ENCODE measurements at regions not wholly inside any gene's neighbourhood (a gene's known extent, or its start where the extent isn't known, plus 50 kb on each side); places are given as distances from the start of the nearest gene placed in this dataset.

DNA sequence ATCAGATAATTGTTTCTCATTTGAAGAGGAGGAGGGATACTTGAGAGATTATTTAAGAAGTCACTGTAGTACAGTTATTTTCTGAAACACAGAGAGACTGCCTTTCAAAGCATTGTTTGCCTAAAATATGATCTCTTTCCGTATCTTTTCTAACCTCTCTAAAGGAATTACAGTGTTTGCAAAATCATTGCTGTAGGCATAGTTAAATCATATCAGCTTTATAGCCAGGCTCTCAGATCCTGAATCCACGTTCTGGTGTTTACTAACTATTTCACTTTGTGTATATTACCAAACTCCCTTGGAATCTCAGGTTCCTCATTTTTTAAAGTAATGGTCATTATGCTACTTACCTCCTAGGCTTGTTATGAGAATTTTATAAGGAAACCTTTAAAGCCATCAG is 1151.6 kb upstream of the CDH9 start:
- DNase-seq: no peak

DNA sequence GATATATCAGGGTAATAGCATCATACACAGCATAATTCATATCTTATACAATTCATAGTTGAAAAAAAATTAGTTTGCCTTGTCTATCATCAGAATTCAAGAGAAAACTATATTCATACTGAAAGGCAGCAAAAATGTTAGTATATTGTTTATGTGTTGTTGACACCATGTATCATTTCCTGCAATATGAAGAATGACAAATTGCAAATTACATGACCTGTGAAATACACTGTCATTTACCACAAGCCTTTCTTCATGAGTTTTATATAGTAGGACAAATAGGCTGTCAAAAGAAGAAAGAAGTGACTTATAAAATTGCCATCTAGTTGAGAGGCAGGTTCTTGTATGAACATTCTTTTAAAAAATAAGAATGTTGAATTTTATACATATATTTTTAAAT is 1136.3 kb upstream of the CDH9 start:
- no peak for DNase-seq

DNA sequence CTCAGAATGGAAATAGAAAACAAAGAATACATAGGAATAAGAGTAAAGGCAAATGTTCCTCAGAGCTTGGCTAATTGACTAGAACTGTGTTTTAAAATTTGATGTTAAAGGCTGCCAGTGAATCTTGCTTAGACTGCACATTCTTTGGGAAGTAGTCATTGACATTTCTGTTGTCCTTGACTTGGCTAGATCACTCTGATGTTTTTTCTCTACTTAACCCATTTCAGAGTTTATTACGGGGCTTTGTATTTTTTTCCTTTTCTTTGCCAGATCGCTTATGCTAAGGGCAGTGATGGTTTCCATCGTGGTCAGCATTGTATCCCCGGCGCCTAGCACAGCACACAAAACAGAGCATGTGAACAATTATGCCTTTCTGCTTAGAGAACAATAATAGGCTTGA is 1126.7 kb upstream of the CDH9 start:
- DNase-seq: peak; percentile 44

- DNase-seq: peak; percentile 28
Measured at GRCh38 chr5:28164568-28164967, 1126.2 kb upstream of the CDH9 start.

DNA sequence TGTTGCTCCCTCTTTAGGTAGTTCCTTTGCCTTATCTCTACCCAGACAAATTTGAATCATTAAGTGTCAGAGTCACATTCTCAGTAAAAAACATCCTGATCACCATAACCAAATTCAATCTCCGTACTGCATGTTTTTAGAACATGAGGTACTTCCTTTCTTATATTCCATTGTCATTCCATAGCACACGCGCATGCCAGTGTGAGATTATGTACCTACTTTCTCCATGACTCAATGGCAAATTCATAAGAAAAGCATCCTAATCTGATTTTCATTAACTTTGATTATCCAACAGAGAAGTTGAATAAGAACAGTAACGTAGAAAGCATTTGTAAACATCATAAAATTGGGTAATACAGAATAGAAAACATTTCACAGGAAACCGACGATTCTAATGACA is 1118.6 kb upstream of the CDH9 start:
- no peak for DNase-seq

GRCh38 chr5:28143519-28143918 is 1105.1 kb upstream of the CDH9 start:
- no peak for DNase-seq

- no peak for DNase-seq
Measured at GRCh38 chr5:28132151-28132550, 1093.8 kb upstream of the CDH9 start.

- no peak for DNase-seq
Measured at GRCh38 chr5:28117691-28118090, 1079.3 kb upstream of the CDH9 start.

DNA sequence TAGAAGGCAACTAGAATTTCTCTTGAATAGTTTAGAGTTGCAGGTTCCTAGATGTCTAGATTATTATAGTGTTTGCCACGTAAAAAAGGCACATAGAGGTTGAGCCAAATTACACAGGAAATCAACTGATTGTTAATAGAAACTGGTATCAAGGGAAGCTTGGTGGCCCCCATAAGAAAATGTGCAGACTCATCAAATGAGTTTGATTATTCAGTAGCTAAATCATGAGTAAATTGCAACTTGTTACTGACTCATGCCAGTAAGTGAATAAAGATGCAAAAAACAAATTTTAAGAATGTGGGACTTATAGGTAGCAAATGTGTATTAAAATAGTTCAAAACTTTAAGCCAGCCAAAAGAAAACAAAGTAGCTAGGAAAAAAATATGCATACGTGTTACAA is 1078.9 kb upstream of the CDH9 start:
- no peak for DNase-seq

DNA sequence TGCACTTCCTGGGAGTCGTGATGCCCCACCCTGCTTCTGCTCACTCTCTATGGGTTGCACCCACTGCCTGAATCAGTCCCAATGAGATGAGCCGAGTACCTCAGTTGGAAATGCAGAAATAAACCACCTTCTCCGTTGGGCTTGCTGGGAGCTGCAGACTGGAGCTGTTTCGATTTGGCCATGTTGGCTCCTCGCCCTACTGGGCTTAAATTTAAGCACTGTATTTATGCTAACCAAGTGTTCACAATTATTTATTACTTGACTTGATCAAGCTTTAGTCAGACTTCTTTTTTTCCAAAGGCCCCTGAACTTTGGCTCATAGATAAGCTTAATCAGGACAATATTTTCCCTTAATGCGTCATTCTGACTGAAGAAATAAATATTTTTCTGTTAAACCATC is 1072.4 kb upstream of the CDH9 start:
- no peak for DNase-seq

DNA sequence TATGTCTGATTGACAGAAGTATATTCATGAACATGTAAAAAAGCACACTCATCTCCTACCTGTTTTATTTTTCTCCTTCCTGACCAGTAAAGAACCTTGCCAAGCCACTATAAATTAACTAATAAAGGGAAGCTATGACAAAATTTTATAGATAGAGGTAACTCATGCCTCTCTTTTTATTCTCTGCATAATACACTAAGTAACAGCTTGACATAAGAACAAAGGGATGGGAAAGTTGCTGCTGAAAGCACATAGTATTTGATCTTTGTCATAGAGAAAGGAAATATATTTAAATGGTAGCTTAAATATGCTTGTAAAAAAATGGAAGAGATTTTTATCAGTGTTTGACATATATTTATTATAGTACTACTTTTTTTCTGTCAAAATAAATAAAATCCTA is 1065.7 kb upstream of the CDH9 start:
- no peak for DNase-seq

GRCh38 chr5:28084069-28084468 is 1045.7 kb upstream of the CDH9 start:
- no peak for DNase-seq

GRCh38 chr5:28082610-28083009 is 1044.2 kb upstream of the CDH9 start:
- DNase-seq: no peak

- DNase-seq: no peak
Measured at GRCh38 chr5:28077291-28078240, 1039.2 kb upstream of the CDH9 start.

DNA sequence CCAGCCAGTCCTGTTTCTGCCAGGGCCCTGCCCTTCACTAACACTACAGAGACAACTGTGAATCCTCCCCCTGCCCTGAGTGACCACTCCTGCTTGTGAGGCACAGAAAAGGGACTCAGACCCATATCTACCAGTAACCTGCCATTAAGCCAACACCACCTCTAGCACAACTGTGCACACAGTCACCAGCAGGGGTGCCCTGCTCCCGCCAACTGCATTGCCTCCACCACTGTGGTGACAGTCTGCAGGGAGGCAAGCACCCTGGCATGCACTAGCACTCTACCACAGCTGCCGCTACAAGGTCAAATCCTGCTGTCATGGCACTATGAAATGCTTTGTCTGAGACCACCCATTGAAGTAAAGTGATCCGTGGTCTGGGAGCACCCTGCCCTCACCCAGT is 1028.5 kb upstream of the CDH9 start:
- DNase-seq: no peak

DNA sequence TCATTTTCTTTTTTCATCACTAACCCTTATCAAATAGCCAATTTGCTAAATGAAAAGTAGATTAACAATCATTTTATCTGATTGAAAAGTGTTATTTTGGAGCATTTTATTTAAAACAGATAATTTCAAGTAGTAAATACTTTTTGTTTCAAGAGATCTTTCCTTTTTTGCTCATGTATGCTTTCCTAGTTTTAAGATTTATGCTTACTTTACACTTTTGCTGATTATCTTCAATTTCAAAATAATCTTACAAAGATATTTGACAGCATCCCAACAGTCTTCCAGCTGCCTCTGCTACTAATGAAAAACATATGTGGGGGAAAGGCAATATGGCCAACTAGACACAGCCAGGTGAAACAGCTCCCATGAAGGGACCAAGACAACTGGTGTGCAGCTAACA is 1027.3 kb upstream of the CDH9 start:
- DNase-seq: no peak

- DNase-seq: no peak
Measured at GRCh38 chr5:28046596-28046995, 1008.2 kb upstream of the CDH9 start.

GRCh38 chr5:28027851-28028250 is 989.5 kb upstream of the CDH9 start:
- no peak for DNase-seq

- no peak for DNase-seq
Measured at GRCh38 chr5:28017178-28017577, 978.8 kb upstream of the CDH9 start.

GRCh38 chr5:28014779-28015178 is 976.4 kb upstream of the CDH9 start:
- peak; percentile 37 for DNase-seq

DNA sequence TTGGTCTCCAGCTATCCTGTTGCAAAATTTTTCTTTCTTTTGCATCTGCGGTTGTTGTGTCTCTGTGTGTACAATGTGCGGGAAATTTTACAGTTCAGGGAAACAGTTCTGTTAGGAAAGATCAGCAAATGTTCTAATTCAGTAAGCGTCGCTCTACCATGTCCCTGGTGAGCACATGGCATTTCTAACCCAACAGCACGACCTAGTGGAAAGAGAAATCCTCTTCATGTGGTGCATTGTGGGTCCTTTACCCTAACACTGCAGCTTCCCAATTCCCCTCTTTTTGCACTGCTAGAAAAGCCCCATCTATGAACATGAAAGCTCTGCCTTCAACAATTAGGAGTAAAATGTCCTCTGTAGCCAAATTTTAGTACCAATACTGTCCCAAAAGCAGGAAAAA is 974.2 kb upstream of the CDH9 start:
- DNase-seq: no peak

DNA sequence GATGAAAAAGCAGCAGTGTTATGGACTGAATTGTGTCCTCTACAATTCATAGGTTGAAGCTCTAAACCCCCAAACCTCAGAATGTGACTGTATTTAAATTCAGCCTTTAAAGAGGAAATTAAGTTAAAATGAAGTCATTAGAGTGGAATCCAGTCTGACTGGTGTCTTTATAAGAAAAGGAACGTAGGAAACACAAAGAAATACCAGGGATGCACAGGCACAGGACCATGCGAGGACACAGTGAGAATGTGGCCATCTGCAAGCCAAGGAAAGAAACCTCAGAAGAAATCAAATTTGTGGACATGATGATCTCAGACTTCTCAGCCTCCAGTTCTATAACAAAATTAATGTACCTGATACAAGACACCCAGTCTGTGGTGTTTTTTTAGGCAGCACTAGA is 971.2 kb upstream of the CDH9 start:
- DNase-seq: no peak

- no peak for DNase-seq
Measured at GRCh38 chr5:27996665-27997064, 958.3 kb upstream of the CDH9 start.

DNA sequence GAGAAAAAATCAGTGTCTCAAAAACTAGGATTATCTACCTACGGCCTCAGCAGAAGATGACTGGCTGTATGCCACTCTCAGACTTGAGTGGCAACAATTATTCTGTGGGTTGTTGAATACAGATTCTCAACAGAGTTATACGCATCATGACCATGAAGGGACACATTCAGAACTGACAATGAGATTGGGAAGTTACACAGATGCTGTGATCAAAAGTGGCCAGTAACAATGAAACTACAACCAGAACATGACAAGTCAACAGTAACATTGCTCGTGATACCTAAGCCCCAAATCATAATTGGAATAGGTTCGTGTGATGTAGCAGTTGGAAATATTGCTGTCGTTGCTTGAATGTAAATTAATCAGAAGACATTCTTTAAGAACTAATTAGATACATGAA is 957.5 kb upstream of the CDH9 start:
- DNase-seq: no peak

- DNase-seq: no peak
Measured at GRCh38 chr5:27978322-27978721, 939.9 kb upstream of the CDH9 start.
